ENCODE measurements at regions not wholly inside any gene's neighbourhood (a gene's known extent, or its start where the extent isn't known, plus 50 kb on each side); places are given as distances from the start of the nearest gene placed in this dataset.

DNA sequence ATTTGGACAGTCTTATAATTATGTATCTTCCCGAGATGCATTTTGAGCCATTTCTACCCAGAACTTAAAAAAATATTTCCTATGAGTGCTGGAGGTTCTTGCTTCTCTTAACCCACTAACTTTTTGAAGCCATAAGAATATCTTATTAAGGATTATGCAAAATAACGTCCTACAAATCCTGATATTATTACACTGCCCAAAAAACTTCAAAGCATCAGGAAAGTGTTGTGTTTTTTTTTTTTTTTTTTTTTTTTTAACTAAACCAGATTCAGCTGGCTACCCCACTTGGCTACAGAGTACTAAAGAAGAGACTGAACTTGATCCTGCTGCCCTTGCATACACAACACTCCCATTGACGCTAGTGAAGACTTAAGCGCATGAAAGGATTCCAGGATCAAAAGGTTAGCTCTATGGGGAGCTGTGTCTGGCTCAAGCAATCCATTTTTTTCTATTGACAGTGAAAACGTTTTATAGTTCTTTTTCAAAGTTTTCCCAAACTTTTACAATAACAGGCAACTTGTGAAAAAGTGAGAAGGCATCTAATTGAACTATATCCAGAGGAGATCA, 141.4 kb downstream of the KCNRG start:
- no peaks in the 10 kb centered on the region for H3K9me3 ChIP-seq
- no peaks in the 10 kb centered on the region for H3K4me1 ChIP-seq
- TF ChIP-seq, protein P1, sequence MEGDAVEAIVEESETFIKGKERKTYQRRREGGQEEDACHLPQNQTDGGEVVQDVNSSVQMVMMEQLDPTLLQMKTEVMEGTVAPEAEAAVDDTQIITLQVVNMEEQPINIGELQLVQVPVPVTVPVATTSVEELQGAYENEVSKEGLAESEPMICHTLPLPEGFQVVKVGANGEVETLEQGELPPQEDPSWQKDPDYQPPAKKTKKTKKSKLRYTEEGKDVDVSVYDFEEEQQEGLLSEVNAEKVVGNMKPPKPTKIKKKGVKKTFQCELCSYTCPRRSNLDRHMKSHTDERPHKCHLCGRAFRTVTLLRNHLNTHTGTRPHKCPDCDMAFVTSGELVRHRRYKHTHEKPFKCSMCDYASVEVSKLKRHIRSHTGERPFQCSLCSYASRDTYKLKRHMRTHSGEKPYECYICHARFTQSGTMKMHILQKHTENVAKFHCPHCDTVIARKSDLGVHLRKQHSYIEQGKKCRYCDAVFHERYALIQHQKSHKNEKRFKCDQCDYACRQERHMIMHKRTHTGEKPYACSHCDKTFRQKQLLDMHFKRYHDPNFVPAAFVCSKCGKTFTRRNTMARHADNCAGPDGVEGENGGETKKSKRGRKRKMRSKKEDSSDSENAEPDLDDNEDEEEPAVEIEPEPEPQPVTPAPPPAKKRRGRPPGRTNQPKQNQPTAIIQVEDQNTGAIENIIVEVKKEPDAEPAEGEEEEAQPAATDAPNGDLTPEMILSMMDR (IDR thresholded peaks at IDR 0.05), result no peak
- ATAC-seq, result no peak
- intact Hi-C loops (cut with DNase I), result no loop called here
- no peaks in the 10 kb centered on the region for H3K27me3 ChIP-seq
- DNase-seq, result no peak
- WGBS, 2 donors, result 63 to 67% methylated on average over 5 of the region's 5 CpGs
- no peak overlapping the region for H3K27ac ChIP-seq
- no peak for FAIRE-seq
- H3K36me3 ChIP-seq, result no peaks in the 10 kb centered on the region
- H3K4me3 ChIP-seq, result no peak overlapping the region

DNA sequence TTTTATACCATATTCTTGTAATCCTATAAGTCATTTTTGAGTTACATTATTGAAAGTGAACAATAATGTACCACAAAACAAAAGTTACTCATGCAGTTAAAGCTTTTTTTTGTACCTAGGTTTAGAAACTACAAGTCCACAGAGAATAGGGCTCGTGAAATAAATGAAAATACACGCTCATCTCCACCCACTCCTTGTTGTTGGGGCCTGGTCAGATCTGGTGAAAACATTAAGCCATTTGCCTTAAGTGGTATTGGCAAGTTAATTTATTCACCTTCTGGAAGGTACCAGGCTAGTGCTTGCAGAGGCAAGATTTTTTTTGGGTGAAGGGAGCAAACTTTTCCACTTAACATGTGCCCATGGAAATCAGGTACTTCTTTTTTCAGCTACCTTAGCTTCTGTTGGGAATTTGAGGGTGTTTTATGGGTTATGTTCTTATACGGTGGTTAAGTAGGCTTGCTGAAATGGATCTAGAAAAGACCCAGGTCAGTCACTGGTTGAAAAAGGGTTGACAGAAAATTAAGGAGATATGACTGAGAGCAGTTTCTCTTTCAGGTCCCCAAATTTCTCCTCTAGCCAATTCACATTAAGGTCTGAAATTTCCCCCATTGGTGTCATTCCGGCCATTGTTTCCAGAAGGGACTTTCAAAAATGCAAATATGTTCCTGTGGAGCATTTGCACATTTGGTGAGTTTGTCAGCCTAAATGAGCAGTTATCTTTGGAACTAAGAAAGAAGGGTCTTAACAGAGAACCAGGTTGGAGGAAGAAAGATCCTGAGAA, 143.3 kb downstream of the KCNRG start:
- TF ChIP-seq, protein P1 (IDR thresholded peaks at IDR 0.05), result no peak
- Histone ChIP-seq H3K27ac (no peak overlapping the region), H3K36me3 (no peaks in the 10 kb centered on the region), H3K27me3 (no peaks in the 10 kb centered on the region), H3K4me1 (no peaks in the 10 kb centered on the region), H3K4me3 (no peak overlapping the region), H3K9me3 (no peaks in the 10 kb centered on the region)
- no peak for ATAC-seq
- DNase-seq, result no peak
- no peak for FAIRE-seq
- intact Hi-C loops (cut with DNase I), result no loop called here
- 86 to 99% methylated on average over 4 of the region's 4 CpGs for WGBS, 2 donors

DNA sequence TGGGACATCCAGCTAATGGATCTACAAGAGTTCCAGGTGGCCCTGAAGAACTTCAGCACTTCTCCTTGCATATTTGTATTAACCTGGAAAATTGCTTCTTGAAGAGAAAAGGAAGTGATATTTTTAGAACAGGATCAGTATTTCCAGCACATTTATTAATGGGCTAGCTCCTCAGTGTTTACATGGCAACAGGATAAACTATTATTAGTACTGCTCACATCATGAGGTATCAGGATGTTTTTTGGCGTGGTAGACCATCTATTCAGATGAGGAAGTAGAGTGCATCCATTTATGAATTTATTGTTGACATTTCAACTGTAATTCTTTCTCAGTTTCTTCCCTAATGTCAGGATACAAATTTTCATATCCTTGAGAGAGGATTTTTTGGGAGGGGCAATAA, 144.4 kb downstream of the KCNRG start:
- intact Hi-C loops (cut with DNase I), result no loop called here
- TF ChIP-seq, protein P1 (IDR thresholded peaks at IDR 0.05), result no peak
- Histone ChIP-seq H3K27ac (no peak overlapping the region), H3K36me3 (no peaks in the 10 kb centered on the region), H3K27me3 (no peaks in the 10 kb centered on the region), H3K4me3 (no peak overlapping the region), H3K9me3 (no peaks in the 10 kb centered on the region), H3K4me1 (no peaks in the 10 kb centered on the region)
- FAIRE-seq (no peak), DNase-seq (no peak), ATAC-seq (no peak)
- WGBS, 2 donors, result 81 to 83% methylated on average over 1 of the region's 1 CpG

DNA sequence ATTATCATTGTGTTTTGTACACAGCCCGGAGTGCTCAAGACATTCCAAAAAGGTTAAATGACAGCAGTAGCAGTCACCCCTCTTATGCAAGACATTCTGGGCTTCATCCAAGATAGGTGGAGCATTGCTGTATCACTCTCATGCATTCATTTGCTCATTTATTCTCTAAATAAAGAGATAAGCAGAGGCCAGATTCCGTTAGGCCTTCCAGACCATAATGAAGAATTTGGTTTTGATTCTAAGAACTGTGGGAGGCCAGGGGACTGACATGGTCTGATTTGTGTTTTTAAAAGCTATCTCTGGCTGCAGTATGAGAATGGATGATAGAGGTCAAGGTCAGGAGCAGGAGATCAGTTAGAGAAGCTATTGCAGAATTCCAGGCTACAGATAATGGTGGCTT, 145.8 kb downstream of the KCNRG start:
- TF ChIP-seq, protein P1 (IDR thresholded peaks at IDR 0.05), result no peak
- intact Hi-C loops (cut with DNase I), result no loop called here
- Histone ChIP-seq H3K36me3 (no peaks in the 10 kb centered on the region), H3K4me3 (no peak overlapping the region), H3K4me1 (no peaks in the 10 kb centered on the region), H3K9me3 (no peaks in the 10 kb centered on the region), H3K27ac (no peak overlapping the region), H3K27me3 (no peaks in the 10 kb centered on the region)
- no peak for FAIRE-seq
- WGBS, 2 donors, result 50% methylated on average over 2 of the region's 2 CpGs
- no peak for ATAC-seq
- no peak for DNase-seq

DNA sequence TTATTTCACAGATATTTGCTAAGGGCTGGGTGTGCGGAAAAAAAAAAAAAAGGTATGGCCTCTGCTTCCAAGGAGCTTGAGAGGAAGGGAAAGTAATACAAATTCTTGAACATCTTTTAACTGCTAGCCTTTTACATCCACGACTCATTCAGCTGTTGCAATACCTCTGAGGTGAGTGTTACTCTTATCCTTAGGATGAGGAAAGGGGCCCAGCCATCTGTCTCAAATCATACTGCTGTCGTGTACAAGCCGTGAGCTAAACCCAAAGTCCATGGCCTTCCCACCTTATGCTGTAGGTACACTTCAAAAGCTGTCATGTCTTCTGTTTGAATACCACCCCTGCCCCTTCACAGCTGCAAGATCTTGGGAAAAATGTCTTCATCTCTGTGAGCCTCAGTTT, 146.8 kb downstream of the KCNRG start:
- DNase-seq (no peak), FAIRE-seq (no peak), ATAC-seq (no peak)
- Histone ChIP-seq H3K9me3 (no peaks in the 10 kb centered on the region), H3K4me1 (no peaks in the 10 kb centered on the region), H3K27me3 (no peaks in the 10 kb centered on the region), H3K27ac (no peak overlapping the region), H3K4me3 (no peak overlapping the region), H3K36me3 (no peaks in the 10 kb centered on the region)
- TF ChIP-seq, protein P1 (IDR thresholded peaks at IDR 0.05), result no peak
- intact Hi-C loops (cut with DNase I), result no loop called here
- 77 to 81% methylated on average over 4 of the region's 4 CpGs for WGBS, 2 donors

All from pancreas (tissue), 10 donors.